ENCODE measurements at regions not wholly inside any gene's neighbourhood (a gene's known extent, or its start where the extent isn't known, plus 50 kb on each side); places are given as distances from the start of the nearest gene placed in this dataset.

DNA sequence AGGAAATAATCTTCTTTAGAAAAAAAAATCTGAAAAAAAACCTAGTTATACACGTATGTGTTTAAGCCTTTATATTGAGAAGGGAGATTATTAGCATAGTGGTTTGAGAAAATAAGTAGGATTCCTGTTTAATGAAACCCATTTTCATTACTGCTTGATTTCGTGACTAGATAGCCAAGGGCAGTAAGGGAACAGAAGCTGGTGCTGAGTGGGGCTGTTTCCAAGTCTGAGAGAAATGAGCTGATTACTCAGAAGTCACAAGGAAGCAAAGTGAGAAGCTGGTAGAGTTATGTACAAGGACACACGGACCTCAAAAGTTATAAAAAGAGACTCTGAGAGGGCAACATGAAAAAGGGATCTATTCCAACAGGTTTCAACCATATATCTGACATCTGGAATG is 256.5 kb downstream of the TTLL7 start:
- no peak for DNase-seq
- intact Hi-C loops (cut with DNase I): no loop called here
- no peak for ATAC-seq

DNA sequence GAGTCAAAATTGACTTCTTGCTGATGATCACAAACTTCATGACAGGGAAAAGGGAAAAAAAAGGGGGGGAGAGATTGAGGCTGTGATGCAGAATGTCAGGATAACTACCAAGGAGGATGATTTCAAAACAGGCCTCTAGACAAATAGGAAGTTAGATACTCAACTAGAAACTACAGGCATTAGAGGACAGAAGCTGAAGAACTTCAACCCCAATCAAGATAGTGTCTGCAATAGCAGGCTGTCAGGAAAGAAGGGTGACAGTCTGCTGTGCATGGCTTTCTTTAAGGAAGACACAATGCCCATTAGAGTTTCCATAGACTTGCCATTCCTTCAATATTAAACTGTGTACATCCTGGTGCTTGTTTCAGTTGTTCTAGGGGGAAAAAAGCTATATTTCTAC is 257.2 kb downstream of the TTLL7 start:
- ATAC-seq (no peak), DNase-seq (no peak)
- intact Hi-C loops (cut with DNase I): no loop called here

- intact Hi-C loops (cut with DNase I): no loop called here
- no peak for ATAC-seq
- DNase-seq: no peak
Measured at GRCh38 chr1:83741348-83741747, 257.6 kb downstream of the TTLL7 start.

DNA sequence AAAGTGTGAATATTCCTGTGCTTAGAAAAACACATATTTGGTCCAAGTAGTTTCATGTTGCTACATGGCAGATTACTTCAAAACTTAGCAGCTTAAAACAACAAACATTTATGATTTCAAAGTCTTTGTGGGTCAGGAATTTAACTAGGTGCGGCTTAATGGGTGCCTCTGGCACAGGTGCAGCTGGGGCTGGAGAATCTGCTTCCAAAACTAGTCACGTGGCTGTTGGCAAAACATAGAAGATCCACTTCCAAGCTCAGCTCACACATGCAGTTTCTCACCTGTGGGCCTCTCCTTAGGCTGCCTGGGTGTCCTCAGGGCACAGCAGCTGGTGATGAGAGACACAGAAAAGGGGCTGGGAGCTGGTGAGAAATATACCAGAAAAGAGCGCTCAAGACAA is 263.4 kb downstream of the TTLL7 start:
- intact Hi-C loops (cut with DNase I): no loop called here
- no peak for DNase-seq
- no peak for ATAC-seq

- intact Hi-C loops (cut with DNase I): no loop called here
- DNase-seq (no peak), ATAC-seq (no peak)
Measured at GRCh38 chr1:83734420-83734819, 264.5 kb downstream of the TTLL7 start.

DNA sequence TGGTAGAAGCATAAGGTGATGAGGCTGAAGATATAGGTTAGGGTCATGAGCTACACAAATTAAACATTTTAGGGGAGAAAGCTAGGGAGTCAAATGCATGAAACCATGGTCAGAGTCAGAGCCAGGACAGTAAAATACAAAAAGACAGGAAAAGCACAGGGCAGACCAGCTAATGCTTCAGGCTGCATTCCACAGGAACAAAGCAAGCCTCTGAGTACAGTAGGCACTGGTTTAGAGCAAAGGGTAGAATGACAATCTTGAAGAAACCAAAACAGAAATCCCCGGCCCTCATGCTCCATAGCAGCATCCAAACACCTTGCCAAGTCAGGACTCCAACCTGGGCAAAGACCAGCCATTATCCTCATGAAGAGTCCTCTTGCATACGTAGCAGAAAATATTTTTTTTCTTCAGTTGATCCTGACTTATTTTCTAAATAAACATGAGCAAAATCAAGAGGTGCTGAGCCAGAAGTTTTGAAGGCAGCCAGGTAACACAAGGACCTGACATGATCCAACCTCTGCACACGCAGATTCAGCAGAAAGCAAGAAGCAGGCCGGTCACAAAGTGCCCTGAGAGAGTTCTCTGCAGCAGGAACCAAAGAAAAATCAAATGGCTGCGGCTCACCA is 273.1 kb downstream of the TTLL7 start:
- DNase-seq (no peak), ATAC-seq (no peak)
- intact Hi-C loops (cut with DNase I): no loop called here

- intact Hi-C loops (cut with DNase I): no loop called here
- ATAC-seq (no peak), DNase-seq (no peak)
Measured at GRCh38 chr1:83718338-83718737, 280.6 kb downstream of the TTLL7 start.

- ATAC-seq: no peak
- intact Hi-C loops (cut with DNase I): no loop called here
- no peak for DNase-seq
Measured at GRCh38 chr1:83717785-83718184, 281.1 kb downstream of the TTLL7 start.

GRCh38 chr1:83716641-83717040 is 282.3 kb downstream of the TTLL7 start:
- DNase-seq: no peak
- no peak for ATAC-seq
- intact Hi-C loops (cut with DNase I): no loop called here

- no peak for ATAC-seq
- DNase-seq: no peak
- intact Hi-C loops (cut with DNase I): no loop called here
Measured at GRCh38 chr1:83715550-83715949, 283.4 kb downstream of the TTLL7 start.

DNA sequence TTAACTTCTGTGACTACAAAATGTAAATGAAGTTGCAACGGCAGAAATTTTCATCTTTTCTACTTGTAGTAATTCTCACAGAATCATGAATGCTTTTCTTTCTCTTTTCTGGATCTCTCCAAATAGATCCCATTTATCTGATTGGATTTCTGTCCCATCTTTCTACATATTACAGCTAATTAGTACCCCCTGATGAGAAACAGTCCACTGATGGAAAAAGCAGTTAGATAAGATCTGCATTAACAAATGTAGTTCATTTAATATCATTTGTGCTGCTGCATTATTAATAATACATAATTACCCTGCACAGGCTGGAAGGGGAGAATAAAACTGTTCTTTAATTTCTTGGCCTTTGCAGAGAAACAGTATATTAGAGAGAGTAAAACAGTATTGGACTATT is 289.3 kb downstream of the TTLL7 start:
- intact Hi-C loops (cut with DNase I): no loop called here
- ATAC-seq (no peak), DNase-seq (no peak)

GRCh38 chr1:83706354-83706938 is 292.5 kb downstream of the TTLL7 start:
- DNase-seq (no peak), ATAC-seq (no peak)
- intact Hi-C loops (cut with DNase I): no loop called here

GRCh38 chr1:83705091-83705490 is 293.8 kb downstream of the TTLL7 start:
- intact Hi-C loops (cut with DNase I): no loop called here
- DNase-seq (no peak), ATAC-seq (no peak)

DNA sequence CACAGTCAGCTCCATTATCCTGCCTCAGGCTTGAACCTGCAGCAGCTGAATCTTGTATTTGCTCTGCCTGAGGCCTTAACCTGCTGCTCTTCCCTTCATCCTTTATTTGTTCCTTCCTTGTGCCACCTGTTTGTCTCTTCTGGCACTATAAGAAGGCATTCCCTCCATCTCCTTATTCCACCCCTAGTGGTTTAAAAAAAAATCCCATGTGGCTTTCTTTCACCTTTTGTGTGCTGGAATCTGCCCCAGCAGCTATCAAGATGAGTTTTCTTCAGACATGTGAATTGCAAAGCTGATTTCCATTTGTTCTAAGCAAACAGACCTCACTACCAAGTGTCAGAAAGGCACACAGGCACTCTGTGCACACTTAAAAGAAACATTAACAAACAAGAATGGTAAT is 294.6 kb downstream of the TTLL7 start:
- intact Hi-C loops (cut with DNase I): no loop called here
- no peak for ATAC-seq
- DNase-seq: no peak

GRCh38 chr1:83702356-83702755 is 296.6 kb downstream of the TTLL7 start:
- no peak for ATAC-seq
- DNase-seq: no peak
- intact Hi-C loops (cut with DNase I): no loop called here

GRCh38 chr1:83701355-83701754 is 297.6 kb downstream of the TTLL7 start:
- no peak for DNase-seq
- intact Hi-C loops (cut with DNase I): no loop called here
- ATAC-seq: no peak

DNA sequence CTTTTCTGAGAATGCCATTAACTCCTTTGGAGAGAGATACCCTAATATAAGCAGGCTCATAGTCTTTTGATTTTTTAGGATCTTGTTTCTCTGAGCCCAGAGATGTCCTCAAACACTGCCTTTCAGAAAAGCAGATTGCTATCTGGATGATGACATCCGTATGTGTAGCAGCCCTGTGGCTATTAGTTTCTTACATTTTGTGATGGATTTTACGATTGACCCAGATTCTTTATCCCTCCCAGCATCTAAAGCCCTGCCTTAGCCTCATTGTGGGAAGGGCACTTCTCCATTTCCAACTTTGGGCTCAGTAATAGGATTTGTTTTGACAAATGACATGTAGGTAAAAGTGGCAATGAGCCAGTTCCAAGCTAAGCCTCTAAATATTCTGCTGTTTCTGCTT is 300.3 kb downstream of the TTLL7 start:
- intact Hi-C loops (cut with DNase I): no loop called here
- DNase-seq: no peak
- ATAC-seq: no peak

DNA sequence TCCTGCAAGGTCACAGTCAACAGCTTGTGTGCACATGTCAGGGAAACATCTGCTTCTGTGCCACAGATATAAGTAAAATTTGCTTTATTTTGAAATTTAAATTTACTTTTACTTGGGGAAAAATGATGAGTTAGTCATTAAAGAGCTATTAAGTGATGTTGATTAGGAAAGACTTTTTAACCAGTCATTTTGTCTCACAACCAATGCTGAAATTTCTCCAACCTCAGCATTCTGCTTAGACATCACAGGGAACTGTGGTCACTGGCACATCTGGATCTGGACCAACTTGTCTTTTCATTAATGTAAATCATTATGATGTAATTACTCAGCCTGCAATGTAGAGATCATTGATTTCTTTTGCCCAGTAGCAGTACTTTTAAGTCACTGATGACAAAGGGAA is 301.0 kb downstream of the TTLL7 start:
- no peak for DNase-seq
- no peak for ATAC-seq
- intact Hi-C loops (cut with DNase I): no loop called here

- DNase-seq: no peak
- no peak for ATAC-seq
- intact Hi-C loops (cut with DNase I): no loop called here
Measured at GRCh38 chr1:83697220-83697619, 301.7 kb downstream of the TTLL7 start.

DNA sequence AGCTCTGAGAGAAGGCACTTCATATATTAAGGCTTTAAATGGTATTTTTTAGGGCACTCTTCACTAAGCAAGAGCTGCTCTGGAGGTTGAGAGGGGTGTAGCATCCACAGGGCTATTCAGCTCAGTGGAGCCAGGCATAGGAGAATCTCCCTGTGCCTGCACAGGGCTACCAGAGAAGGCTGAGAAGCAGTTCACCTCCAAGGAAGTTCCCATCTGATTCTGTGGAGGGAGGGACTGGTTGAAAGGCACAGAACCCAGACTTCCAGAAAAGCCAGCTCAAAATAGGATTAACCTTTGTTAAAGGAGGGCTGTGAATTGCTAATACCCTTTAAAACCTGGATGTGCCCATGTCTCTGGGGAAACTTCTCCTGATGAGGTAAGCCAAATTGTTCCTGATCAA is 304.5 kb downstream of the TTLL7 start:
- intact Hi-C loops (cut with DNase I): no loop called here
- no peak for ATAC-seq

DNA sequence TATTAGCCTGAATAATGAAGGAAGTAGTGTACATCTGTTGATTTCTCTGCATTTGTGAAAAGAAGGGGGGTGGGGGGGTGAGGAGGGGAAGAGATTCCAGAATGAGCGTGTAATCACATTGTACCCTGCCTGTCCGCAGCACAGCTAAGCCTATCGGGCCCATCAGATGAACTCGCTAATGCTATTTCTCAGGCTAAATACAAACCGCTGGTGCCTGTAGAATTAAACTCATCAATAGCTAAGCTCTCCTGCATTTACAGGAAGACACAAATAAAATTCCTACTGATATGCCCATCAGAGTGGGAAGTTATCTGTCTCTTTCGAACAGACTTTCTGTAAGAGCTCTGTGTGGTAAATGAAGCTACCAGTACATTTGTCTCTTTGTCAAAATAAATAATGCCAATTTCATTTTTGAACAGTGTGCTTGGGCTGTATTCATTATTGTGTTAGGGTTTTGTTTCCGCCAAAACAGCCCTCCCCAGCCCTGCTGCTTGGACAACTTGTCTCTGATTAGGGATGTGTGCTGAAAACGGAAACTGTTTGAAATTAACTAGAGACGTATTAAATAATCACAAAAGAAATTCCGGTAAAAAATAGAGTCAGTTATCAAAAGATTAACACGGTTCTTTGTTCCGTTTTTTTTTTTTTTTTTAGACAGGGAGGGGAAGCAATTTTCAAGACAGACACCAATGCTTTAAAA is 305.4 kb downstream of the TTLL7 start:
- intact Hi-C loops (cut with DNase I): no loop called here
- DNase-seq (no peak), ATAC-seq (peak; percentile 53 to 62)

More for the DNA sequence above, 304.5 kb downstream of the TTLL7 start:
- DNase-seq: no peak

Data from left cardiac atrium (tissue), 4 donors.